GM12865 (cell line): ENCODE measurements at regions not wholly inside any gene's neighbourhood (a gene's known extent, or its start where the extent isn't known, plus 50 kb on each side); places are given as distances from the start of the nearest gene placed in this dataset.
"Not testable (repeated sequence)": the region's sequence is repeated elsewhere in the genome, so short reads cannot be mapped to it uniquely, and the experiment has no call there.

Experiments
- DNase-seq: peaks from one replicate; pipeline ENCODE4 v3.0.0; 2010; ENCODE audit warnings: low read depth
- H3K4me3 ChIP-seq: 2 replicates; pipeline ENCODE4 v1.5.1; 2011; ENCODE audit warnings: mild to moderate bottlenecking, low read depth, low read length, control low read depth
- CTCF ChIP-seq: IDR thresholded peaks from 2 replicates; pipeline ENCODE4 v1.5.1; 2011; ENCODE audit warnings: low read length, control low read depth, low read depth, inconsistent platforms; ENCODE audit not compliant: insufficient read depth; ENCODE audit errors: missing control alignments

GRCh38 chr12:34403706-34404376, 381.5 kb downstream of the ALG10 start:
- TF ChIP-seq CTCF = no peak
- no peak for DNase-seq
- no peak overlapping the region for H3K4me3 ChIP-seq

- DNase-seq = no peak
- TF ChIP-seq CTCF = no peak
- no peak overlapping the region for H3K4me3 ChIP-seq
Observed at GRCh38 chr12:34404377-34405285, 382.3 kb downstream of the ALG10 start.

GRCh38 chr12:34405286-34406227, 383.3 kb downstream of the ALG10 start:
- H3K4me3 ChIP-seq = no peak overlapping the region
- no peak for TF ChIP-seq CTCF
- no peak for DNase-seq

GRCh38 chr12:34406228-34406995, 384.1 kb downstream of the ALG10 start:
- no peak for TF ChIP-seq CTCF
- DNase-seq = no peak
- no peak overlapping the region for H3K4me3 ChIP-seq

- DNase-seq = no peak
- no peak overlapping the region for H3K4me3 ChIP-seq
- TF ChIP-seq CTCF = no peak
Observed at GRCh38 chr12:34406996-34407300, 384.7 kb downstream of the ALG10 start.

- no peak for DNase-seq
- TF ChIP-seq CTCF = no peak
- no peak overlapping the region for H3K4me3 ChIP-seq
Observed at GRCh38 chr12:34407813-34408212, 385.5 kb downstream of the ALG10 start.

- not testable (repeated sequence) for H3K4me3 ChIP-seq, DNase-seq
Observed at GRCh38 chr12:34431509-34431908, 409.2 kb downstream of the ALG10 start.
